HG03432 (cell line): ENCODE measurements at regions not wholly inside any gene's neighbourhood (a gene's known extent, or its start where the extent isn't known, plus 50 kb on each side); places are given as distances from the start of the nearest gene placed in this dataset.
A peak's percentile ranks its signal among the peaks of the same experiment; 100 is the strongest.

ENCODE experiments used
- ATAC-seq: cut with Tn5 transposase; IDR thresholded peaks from one replicate; pipeline ENCODE4 v1.9.1; 2021; ENCODE audit warnings: mild to moderate bottlenecking, moderate library complexity; ENCODE audit not compliant: unreplicated experiment

- no peak for ATAC-seq
Measured at GRCh38 chr14:100955201-100955600, 51.7 kb upstream of the RTL1 start.

- no peak for ATAC-seq
Measured at GRCh38 chr14:100962494-100962893, 59.0 kb upstream of the RTL1 start.

- no peak for ATAC-seq
Measured at GRCh38 chr14:100965296-100965695, 61.8 kb upstream of the RTL1 start.

- no peak for ATAC-seq
Measured at GRCh38 chr14:100967178-100967577, 63.7 kb upstream of the RTL1 start.

GRCh38 chr14:100967930-100968329 is 64.4 kb upstream of the RTL1 start:
- no peak for ATAC-seq

- ATAC-seq, result no peak
Measured at GRCh38 chr14:100972118-100972897, 68.8 kb upstream of the RTL1 start.

- ATAC-seq, result no peak
Measured at GRCh38 chr14:100975671-100976070, 72.1 kb upstream of the RTL1 start.

- no peak for ATAC-seq
Measured at GRCh38 chr14:100979079-100979478, 75.6 kb upstream of the RTL1 start.

- no peak for ATAC-seq
Measured at GRCh38 chr14:100979780-100980179, 76.3 kb upstream of the RTL1 start.

- ATAC-seq, result no peak
Measured at GRCh38 chr14:100980823-100981222, 77.3 kb upstream of the RTL1 start.

GRCh38 chr14:100981809-100982208 is 78.3 kb upstream of the RTL1 start:
- ATAC-seq, result no peak

- no peak for ATAC-seq
Measured at GRCh38 chr14:100982353-100982752, 78.8 kb upstream of the RTL1 start.

- no peak for ATAC-seq
Measured at GRCh38 chr14:100982762-100983161, 79.2 kb upstream of the RTL1 start.

GRCh38 chr14:100983710-100984109 is 80.2 kb upstream of the RTL1 start:
- ATAC-seq, result no peak

- ATAC-seq, result peak; percentile 43
Measured at GRCh38 chr14:100988011-100988410, 84.5 kb upstream of the RTL1 start.

- ATAC-seq, result peak; percentile 67
Measured at GRCh38 chr14:100988411-100988900, 84.9 kb upstream of the RTL1 start.

- no peak for ATAC-seq
Measured at GRCh38 chr14:100988956-100989355, 85.4 kb upstream of the RTL1 start.

GRCh38 chr14:100989924-100990323 is 86.4 kb upstream of the RTL1 start:
- ATAC-seq, result no peak

- no peak for ATAC-seq
Measured at GRCh38 chr14:100994082-100994481, 90.6 kb upstream of the RTL1 start.

GRCh38 chr14:100994756-100995330 is 91.3 kb upstream of the RTL1 start:
- ATAC-seq, result no peak

GRCh38 chr14:101000711-101001250 is 97.3 kb upstream of the RTL1 start:
- ATAC-seq, result no peak
